ENCODE measurements at regions not wholly inside any gene's neighbourhood (a gene's known extent, or its start where the extent isn't known, plus 50 kb on each side); places are given as distances from the start of the nearest gene placed in this dataset.

- H3K4me3 ChIP-seq (ENCODE audit: low read depth, low read length, poor library complexity, severe bottlenecking), result no peak overlapping the region
- intact Hi-C loops (cut with micrococcal nuclease; ENCODE audit: unreplicated experiment), result loop anchor here (5.0 to 10.0 kb wide), 2 partner anchors 65 to 1297 kb away; partner anchors contain the start of gene PTPRT
- no peaks in the 10 kb centered on the region for H3K9me3 ChIP-seq (ENCODE audit: low read depth, low read length, poor library complexity, severe bottlenecking)
- H3K4me1 ChIP-seq (ENCODE audit: insufficient read depth, low read length, poor library complexity, severe bottlenecking), result no peaks in the 10 kb centered on the region
- H3K36me3 ChIP-seq (ENCODE audit: insufficient read depth, low read length, poor library complexity, severe bottlenecking), result no peaks in the 10 kb centered on the region
- POLR2A ChIA-PET (ENCODE audit: low non-redundant PET), result no interaction called here
- CTCF ChIA-PET, result interaction anchor here (0.9 kb wide), 1 partner anchor 641 kb away, joined by 3 read pairs; no protein-coding TSS in a partner anchor
- BruUV-seq (replicated peaks), result no TSS peak
- peak; percentile 24 for DNase-seq (ENCODE audit: low spot score)
- H3K27ac ChIP-seq (ENCODE audit: low read depth, low read length, poor library complexity, severe bottlenecking), result no peak overlapping the region
- TF ChIP-seq CTCF (conservative IDR thresholded peaks at IDR 0.05; ENCODE audit: low read depth, low read length) (no peak), EZH2 (IDR thresholded peaks at IDR 0.05; ENCODE audit: borderline replicate concordance, low read depth, low read length, poor library complexity, severe bottlenecking) (no peak)
- H3K27me3 ChIP-seq (replicated peaks; ENCODE audit: insufficient read depth, low read depth, low read length, poor library complexity), result peaks cover under 1% of the 10 kb centered on the region
Observed at GRCh38 chr20:41889844-41890224, 271.7 kb upstream of the CHD6 start.

GRCh38 chr20:41889126-41889843, 271.1 kb upstream of the CHD6 start:
- no peaks in the 10 kb centered on the region for H3K36me3 ChIP-seq (ENCODE audit: insufficient read depth, low read length, poor library complexity, severe bottlenecking)
- intact Hi-C loops (cut with micrococcal nuclease; ENCODE audit: unreplicated experiment), result loop anchor here (5.0 to 10.0 kb wide), 2 partner anchors 64 to 1298 kb away; partner anchors contain the start of gene PTPRT
- no peaks in the 10 kb centered on the region for H3K4me1 ChIP-seq (ENCODE audit: insufficient read depth, low read length, poor library complexity, severe bottlenecking)
- POLR2A ChIA-PET (ENCODE audit: low non-redundant PET), result no interaction called here
- CTCF ChIA-PET, result interaction anchor here (0.5 to 0.9 kb wide), 2 partner anchors 64 to 642 kb away, joined by 3 read pairs; no protein-coding TSS in a partner anchor
- DNase-seq (ENCODE audit: low spot score), result peak; percentile 57
- TF ChIP-seq EZH2 (IDR thresholded peaks at IDR 0.05; ENCODE audit: borderline replicate concordance, low read depth, low read length, poor library complexity, severe bottlenecking) (no peak), CTCF (conservative IDR thresholded peaks at IDR 0.05; ENCODE audit: low read depth, low read length) (peak; percentile 28; the same call in 1 of the 2 replicates)
- BruUV-seq (replicated peaks), result no TSS peak
- H3K9me3 ChIP-seq (ENCODE audit: low read depth, low read length, poor library complexity, severe bottlenecking), result no peaks in the 10 kb centered on the region
- H3K4me3 ChIP-seq (ENCODE audit: low read depth, low read length, poor library complexity, severe bottlenecking), result no peak overlapping the region
- no peak overlapping the region for H3K27ac ChIP-seq (ENCODE audit: low read depth, low read length, poor library complexity, severe bottlenecking)
- peaks cover 6% of the 10 kb centered on the region for H3K27me3 ChIP-seq (replicated peaks; ENCODE audit: insufficient read depth, low read depth, low read length, poor library complexity)

GRCh38 chr20:41888434-41888833, 270.3 kb upstream of the CHD6 start:
- no TSS peak for BruUV-seq (replicated peaks)
- no peak overlapping the region for H3K4me3 ChIP-seq (ENCODE audit: low read depth, low read length, poor library complexity, severe bottlenecking)
- H3K27me3 ChIP-seq (replicated peaks; ENCODE audit: insufficient read depth, low read depth, low read length, poor library complexity), result peaks cover 6% of the 10 kb centered on the region
- no peaks in the 10 kb centered on the region for H3K36me3 ChIP-seq (ENCODE audit: insufficient read depth, low read length, poor library complexity, severe bottlenecking)
- H3K9me3 ChIP-seq (ENCODE audit: low read depth, low read length, poor library complexity, severe bottlenecking), result no peaks in the 10 kb centered on the region
- no peak for TF ChIP-seq CTCF (conservative IDR thresholded peaks at IDR 0.05; ENCODE audit: low read depth, low read length)
- no peak for TF ChIP-seq EZH2 (IDR thresholded peaks at IDR 0.05; ENCODE audit: borderline replicate concordance, low read depth, low read length, poor library complexity, severe bottlenecking)
- H3K4me1 ChIP-seq (ENCODE audit: insufficient read depth, low read length, poor library complexity, severe bottlenecking), result no peaks in the 10 kb centered on the region
- intact Hi-C loops (cut with micrococcal nuclease; ENCODE audit: unreplicated experiment), result loop anchor here (5.0 to 10.0 kb wide), 2 partner anchors 64 to 1299 kb away; partner anchors contain the start of gene PTPRT
- CTCF ChIA-PET, result interaction anchor here (0.5 kb wide), 1 partner anchor 65 kb away, joined by 3 read pairs; no protein-coding TSS in a partner anchor
- no peak overlapping the region for H3K27ac ChIP-seq (ENCODE audit: low read depth, low read length, poor library complexity, severe bottlenecking)
- POLR2A ChIA-PET (ENCODE audit: low non-redundant PET), result no interaction called here
- no peak for DNase-seq (ENCODE audit: low spot score)
